ENCODE measurements at regions not wholly inside any gene's neighbourhood (a gene's known extent, or its start where the extent isn't known, plus 50 kb on each side); places are given as distances from the start of the nearest gene placed in this dataset.
A peak's percentile ranks its signal among the peaks of the same experiment; 100 is the strongest.

DNA sequence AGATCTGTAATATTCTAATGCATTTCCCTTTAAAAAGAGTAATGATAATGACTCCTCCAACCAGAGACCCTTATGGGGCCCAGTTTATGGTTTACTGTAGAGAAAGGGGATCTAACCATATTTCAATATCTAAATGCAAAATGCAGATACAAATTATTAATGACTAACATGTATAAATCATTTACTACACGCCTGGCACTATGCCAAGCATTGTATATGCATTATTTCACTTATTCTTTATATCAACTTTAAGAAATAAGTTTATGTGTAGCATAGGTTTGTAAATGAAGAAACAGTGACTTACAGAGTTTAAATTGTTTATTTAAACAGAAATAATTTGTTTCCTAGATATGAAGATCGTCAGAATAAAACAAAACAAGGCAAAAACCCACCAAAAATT is 86.2 kb upstream of the SCEL start:
- H3K4me3 ChIP-seq (ENCODE audit: low read depth, low read length): no peak overlapping the region
- TF ChIP-seq, protein P1, sequence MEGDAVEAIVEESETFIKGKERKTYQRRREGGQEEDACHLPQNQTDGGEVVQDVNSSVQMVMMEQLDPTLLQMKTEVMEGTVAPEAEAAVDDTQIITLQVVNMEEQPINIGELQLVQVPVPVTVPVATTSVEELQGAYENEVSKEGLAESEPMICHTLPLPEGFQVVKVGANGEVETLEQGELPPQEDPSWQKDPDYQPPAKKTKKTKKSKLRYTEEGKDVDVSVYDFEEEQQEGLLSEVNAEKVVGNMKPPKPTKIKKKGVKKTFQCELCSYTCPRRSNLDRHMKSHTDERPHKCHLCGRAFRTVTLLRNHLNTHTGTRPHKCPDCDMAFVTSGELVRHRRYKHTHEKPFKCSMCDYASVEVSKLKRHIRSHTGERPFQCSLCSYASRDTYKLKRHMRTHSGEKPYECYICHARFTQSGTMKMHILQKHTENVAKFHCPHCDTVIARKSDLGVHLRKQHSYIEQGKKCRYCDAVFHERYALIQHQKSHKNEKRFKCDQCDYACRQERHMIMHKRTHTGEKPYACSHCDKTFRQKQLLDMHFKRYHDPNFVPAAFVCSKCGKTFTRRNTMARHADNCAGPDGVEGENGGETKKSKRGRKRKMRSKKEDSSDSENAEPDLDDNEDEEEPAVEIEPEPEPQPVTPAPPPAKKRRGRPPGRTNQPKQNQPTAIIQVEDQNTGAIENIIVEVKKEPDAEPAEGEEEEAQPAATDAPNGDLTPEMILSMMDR (IDR thresholded peaks at IDR 0.05; ENCODE audit: insufficient read depth, low read depth, low read length, missing control alignments): no peak
- DNase-seq (ENCODE audit: low read depth): no peak

DNA sequence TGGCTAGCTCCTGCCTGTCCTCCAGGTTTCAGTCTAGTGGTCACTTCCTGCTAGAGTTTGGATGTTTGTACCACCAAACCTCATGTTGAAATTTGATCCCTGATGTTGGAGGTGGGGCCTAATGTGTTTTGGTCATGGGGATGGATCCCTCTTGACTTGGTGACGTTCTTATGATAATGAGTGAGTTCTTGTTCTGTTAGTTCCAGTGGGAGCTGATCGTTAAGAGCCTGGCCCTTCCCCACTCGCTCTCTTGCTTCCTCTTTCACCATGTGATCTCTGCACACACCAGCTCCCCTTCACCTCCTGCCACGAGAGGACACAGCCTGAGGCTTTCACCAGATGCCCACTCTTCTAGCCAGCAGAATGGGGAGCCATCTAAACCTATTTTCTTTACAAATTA is 86.8 kb upstream of the SCEL start:
- TF ChIP-seq, protein P1 (IDR thresholded peaks at IDR 0.05; ENCODE audit: insufficient read depth, low read depth, low read length, missing control alignments): no peak
- DNase-seq (ENCODE audit: low read depth): no peak

DNA sequence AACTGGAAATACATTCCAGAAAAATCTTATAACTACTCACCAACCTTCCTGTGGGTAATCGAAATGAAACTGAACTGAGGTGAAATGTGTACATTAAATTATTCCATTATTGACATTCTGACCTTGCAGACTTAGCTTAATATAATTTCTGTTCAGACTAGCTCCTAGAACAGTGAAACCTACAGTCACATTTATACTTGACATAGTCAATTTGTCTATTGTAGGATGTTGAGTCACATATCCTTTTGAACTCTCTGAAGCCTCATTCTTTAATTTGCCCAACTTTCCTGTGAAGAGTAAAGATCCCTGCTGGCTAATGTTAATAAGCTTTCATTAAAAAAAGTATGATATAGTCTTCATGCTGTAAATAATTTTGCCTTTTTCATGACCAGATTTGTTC is 92.0 kb upstream of the SCEL start:
- TF ChIP-seq, protein P1 (IDR thresholded peaks at IDR 0.05; ENCODE audit: insufficient read depth, low read depth, low read length, missing control alignments): no peak
- no peak for DNase-seq (ENCODE audit: low read depth)

More for the DNA sequence above, 86.8 kb upstream of the SCEL start:
- no peak overlapping the region for H3K4me3 ChIP-seq (ENCODE audit: low read depth, low read length)

DNA sequence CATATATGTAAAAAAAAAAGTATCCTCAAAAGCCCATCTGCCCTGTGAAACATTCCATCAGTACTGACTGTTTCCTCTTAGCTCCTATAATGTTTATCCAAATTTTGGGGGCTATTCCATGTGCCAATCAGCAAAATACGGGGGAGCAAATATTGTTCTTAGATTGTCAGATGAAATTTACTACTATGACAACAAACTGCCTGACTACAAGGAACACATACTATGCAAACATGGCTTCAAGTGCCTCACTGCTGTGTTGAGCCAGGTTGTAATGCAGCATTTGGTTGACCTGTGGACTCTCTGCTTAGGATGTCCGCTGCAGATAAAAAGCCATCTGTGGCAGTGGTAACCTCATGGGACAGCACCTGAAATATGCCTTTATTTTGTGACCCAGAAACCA is 98.2 kb upstream of the SCEL start:
- TF ChIP-seq, protein P1 (IDR thresholded peaks at IDR 0.05; ENCODE audit: insufficient read depth, low read depth, low read length, missing control alignments): no peak
- no peak overlapping the region for H3K4me3 ChIP-seq (ENCODE audit: low read depth, low read length)

More for the DNA sequence above, 92.0 kb upstream of the SCEL start:
- H3K4me3 ChIP-seq (ENCODE audit: low read depth, low read length): no peak overlapping the region

DNA sequence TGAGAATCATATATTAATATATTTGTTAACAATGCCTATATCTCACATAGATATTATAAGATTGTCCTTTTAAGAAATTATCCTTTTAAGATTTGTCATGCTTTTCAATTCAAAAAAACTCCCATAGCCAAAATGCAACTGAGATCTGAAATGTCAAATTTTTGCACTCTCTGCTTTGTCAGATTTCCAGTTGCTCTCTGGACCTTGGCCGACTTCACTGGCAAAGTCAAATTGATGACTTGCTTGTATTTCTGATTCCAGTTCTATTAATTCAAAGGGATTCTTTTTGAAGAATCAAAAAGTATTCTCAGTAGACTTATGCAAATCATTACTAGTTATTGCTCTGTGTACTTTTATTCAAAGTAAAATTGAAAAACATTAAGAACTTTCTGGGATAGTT is 101.2 kb upstream of the SCEL start:
- TF ChIP-seq, protein P1 (IDR thresholded peaks at IDR 0.05; ENCODE audit: insufficient read depth, low read depth, low read length, missing control alignments): no peak
- H3K4me3 ChIP-seq (ENCODE audit: low read depth, low read length): no peak overlapping the region
- no peak for DNase-seq (ENCODE audit: low read depth)

More for the DNA sequence above, 98.2 kb upstream of the SCEL start:
- no peak for DNase-seq (ENCODE audit: low read depth)

DNA sequence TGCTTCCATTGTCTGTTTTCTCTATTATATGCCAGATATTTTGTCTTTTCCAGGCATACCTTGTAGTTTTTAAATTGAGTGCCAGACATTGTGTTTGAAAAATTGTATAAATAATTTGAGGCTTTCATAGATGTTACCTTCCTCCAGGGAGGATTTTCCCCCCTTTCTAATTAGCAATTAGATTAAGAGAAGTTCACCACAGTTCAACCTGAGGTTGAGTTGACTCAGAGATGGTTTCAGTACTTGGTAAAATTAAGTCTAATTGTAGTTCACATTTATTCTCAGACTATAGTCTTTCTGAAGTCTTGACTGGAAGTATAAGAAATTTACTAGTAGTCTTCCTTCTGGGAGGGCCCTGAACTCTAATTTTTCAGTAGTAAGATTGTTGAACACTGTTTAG is 104.1 kb upstream of the SCEL start:
- peak overlapping the region; percentile 4 for H3K4me3 ChIP-seq (ENCODE audit: low read depth, low read length)
- TF ChIP-seq, protein P1 (IDR thresholded peaks at IDR 0.05; ENCODE audit: insufficient read depth, low read depth, low read length, missing control alignments): no peak
- peak; percentile 46 for DNase-seq (ENCODE audit: low read depth)

DNA sequence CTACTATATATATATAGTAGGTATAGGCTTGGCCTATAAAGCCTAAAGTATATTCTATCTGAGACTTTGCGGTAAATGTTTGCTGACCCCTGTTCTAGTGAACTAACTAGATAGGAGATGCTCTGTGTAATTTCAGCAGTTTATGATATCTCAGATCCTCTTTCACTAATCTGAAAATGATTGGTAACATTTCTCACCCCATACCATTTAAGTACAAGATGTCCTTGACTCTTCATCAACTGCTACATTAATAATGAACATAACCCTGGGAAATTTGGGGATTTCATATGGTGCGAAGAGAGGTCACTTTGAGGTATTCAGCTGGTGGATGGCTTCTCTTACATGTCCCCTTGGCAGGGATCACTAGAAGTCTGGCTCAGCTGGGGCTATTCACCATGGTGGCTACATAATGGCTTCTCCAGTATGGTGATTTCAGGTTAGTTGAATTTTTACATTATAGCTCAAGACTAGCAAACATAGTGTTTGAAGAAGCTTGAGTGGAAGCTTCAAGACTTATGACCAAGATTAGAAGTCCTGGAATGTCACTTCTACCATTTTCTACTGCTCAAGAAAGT is 103.6 kb upstream of the MYCBP2 start:
- TF ChIP-seq, protein P1 (IDR thresholded peaks at IDR 0.05; ENCODE audit: insufficient read depth, low read depth, low read length, missing control alignments): no peak
- peak; percentile 66 for DNase-seq (ENCODE audit: low read depth)
- H3K4me3 ChIP-seq (ENCODE audit: low read depth, low read length): peak overlapping the region; percentile 21; the same call in 1 of the 2 replicates

All from GM12865 (cell line).